Endothelial cell of umbilical vein (primary cell): ENCODE measurements at regions not wholly inside any gene's neighbourhood (a gene's known extent, or its start where the extent isn't known, plus 50 kb on each side); places are given as distances from the start of the nearest gene placed in this dataset.

ENCODE experiments used
- BruUV-seq: library from RNA; stranded (reverse); fragments of 400-500 nt; replicated peaks from 2 replicates; lab custom pipeline; 2021; lab: Mats Ljungman, UMichigan
- CTCF ChIA-PET: fragments of 300-600, 350-600 bp; sonication (Branson Sonifier 250); formaldehyde crosslinking; loops from one replicate; lab custom pipeline; 2021; ENCODE audit warnings: antibody characterized with exemption, inconsistent platforms; lab: Charles Lee
- POLR2A ChIA-PET: fragments of 300-600, 350-600 bp; sonication (Branson Sonifier 250); formaldehyde crosslinking; loops from one replicate; lab custom pipeline; 2021; ENCODE audit warnings: antibody characterized with exemption, inconsistent platforms; lab: Charles Lee
- DNase-seq: peaks from one replicate; pipeline ENCODE4 v3.0.0-alpha.2; 2011; ENCODE audit warnings: low read depth, low spot score
- FAIRE-seq: peaks from 2 replicates; lab custom pipeline; 2011; peaks lifted over from hg19 to GRCh38; lab: Jason Lieb, UNC
- H2AFZ ChIP-seq: 2 replicates; pipeline ENCODE4 v1.6.0; 2012; ENCODE audit warnings: low read depth, low read length, control low read depth, inconsistent platforms
- H3K27ac ChIP-seq: 2 replicates; pipeline ENCODE4 v1.5.1; 2011; ENCODE audit warnings: low read depth, mild to moderate bottlenecking, control low read depth, low read length, moderate library complexity; ENCODE audit not compliant: insufficient read depth
- H3K27me3 ChIP-seq, 2 experiments: 2 replicates each; pipeline versions ENCODE4 v1.6.0 to v1.6.1; 2011; ENCODE audit warnings: low read length in 2 of 2, mixed read lengths in 1 of 2; ENCODE audit not compliant: control insufficient read depth in 2 of 2, insufficient read depth in 2 of 2
- H3K36me3 ChIP-seq, 2 experiments: 2 replicates in 1 of 2; 3 replicates in 1 of 2; pipeline ENCODE4 v1.5.1; 2011; ENCODE audit warnings: low read length in 2 of 2, mild to moderate bottlenecking in 1 of 2, moderate library complexity in 1 of 2; ENCODE audit not compliant: control insufficient read depth in 2 of 2, insufficient read depth in 2 of 2; ENCODE audit errors: extremely low read depth in 1 of 2
- H3K4me1 ChIP-seq: 3 replicates; pipeline ENCODE4 v1.5.1; 2011; ENCODE audit warnings: mild to moderate bottlenecking, low read length; ENCODE audit not compliant: control insufficient read depth, insufficient read depth; ENCODE audit errors: extremely low read depth
- H3K4me2 ChIP-seq: 2 replicates; pipeline ENCODE4 v1.6.1; 2011; ENCODE audit warnings: low read length, control low read depth, mixed read lengths; ENCODE audit not compliant: insufficient read depth
- H3K4me3 ChIP-seq, 3 experiments: fragments of 200-600 bp in 1 of 3; sonication (generic), shearing (Covaris generic) in 1 of 3; replicated peaks in 1 of 3; 2 replicates each; pipeline ENCODE4 v1.5.1; 2011 to 2016; ENCODE audit warnings: control low read depth in 3 of 3, low read length in 3 of 3, mild to moderate bottlenecking in 2 of 3, inconsistent platforms in 1 of 3, low read depth in 1 of 3, moderate library complexity in 1 of 3; ENCODE audit not compliant: insufficient read depth in 1 of 3
- H3K79me2 ChIP-seq: 2 replicates; pipeline ENCODE4 v1.6.0; 2012; ENCODE audit warnings: low read length, inconsistent platforms; ENCODE audit not compliant: control insufficient read depth, insufficient read depth
- H3K9ac ChIP-seq: replicated peaks from 2 replicates; pipeline ENCODE3; 2011; ENCODE audit warnings: low read length, control low read depth; ENCODE audit not compliant: insufficient read depth; ENCODE audit errors: extremely low read depth
- H3K9me1 ChIP-seq: replicated peaks from 3 replicates; pipeline ENCODE4 v1.6.0; 2011; ENCODE audit warnings: mild to moderate bottlenecking, low read length; ENCODE audit not compliant: control insufficient read depth, insufficient read depth; ENCODE audit errors: extremely low read depth
- H3K9me3 ChIP-seq: replicated peaks from 2 replicates; pipeline ENCODE4 v1.5.1; 2012; ENCODE audit warnings: low read length, inconsistent platforms; ENCODE audit not compliant: control insufficient read depth, insufficient read depth
- H4K20me1 ChIP-seq: replicated peaks from 2 replicates; pipeline ENCODE3; 2011; ENCODE audit warnings: mild to moderate bottlenecking, low read length; ENCODE audit not compliant: control insufficient read depth, insufficient read depth; ENCODE audit errors: extremely low read depth
- CTCF ChIP-seq, 2 donors: IDR thresholded peaks; 1 replicate in 1 of 2; 2 replicates in 1 of 2; pipeline ENCODE4 v1.5.1; 2011; ENCODE audit warnings: low read length in 2 of 2, mild to moderate bottlenecking in 2 of 2, moderate library complexity in 2 of 2, control low read depth in 1 of 2, inconsistent platforms in 1 of 2, low read depth in 1 of 2; ENCODE audit not compliant: insufficient read depth in 1 of 2; ENCODE audit errors: extremely low read depth in 1 of 2
- EZH2 ChIP-seq: IDR thresholded peaks from 2 replicates; pipeline ENCODE4 v1.6.1; 2012; ENCODE audit warnings: borderline replicate concordance, low read depth, mild to moderate bottlenecking, moderate library complexity, low read length, inconsistent platforms; ENCODE audit not compliant: severe bottlenecking
- FOS ChIP-seq: IDR thresholded peaks from 2 replicates; pipeline ENCODE4 v1.6.1; 2011; ENCODE audit warnings: mild to moderate bottlenecking, low read length, moderate library complexity, borderline replicate concordance; ENCODE audit not compliant: insufficient read depth
- GATA2 ChIP-seq: IDR thresholded peaks from 2 replicates; pipeline ENCODE4 v1.7.0; 2011; ENCODE audit warnings: low read depth, mild to moderate bottlenecking, moderate library complexity, mixed read lengths, low read length; ENCODE audit not compliant: insufficient read length, insufficient read depth
- JUN ChIP-seq: IDR thresholded peaks from 2 replicates; pipeline ENCODE4 v1.6.1; 2011; ENCODE audit warnings: borderline replicate concordance, low read depth; ENCODE audit not compliant: insufficient read length, insufficient read depth
- MAX ChIP-seq: IDR thresholded peaks from 2 replicates; pipeline ENCODE4 v1.6.1; 2011; ENCODE audit not compliant: insufficient read depth, insufficient read length
- MYC ChIP-seq: IDR thresholded peaks from one replicate; pipeline ENCODE4 v1.6.1; 2011; ENCODE audit warnings: mild to moderate bottlenecking, low read depth, low read length
- POLR2A ChIP-seq: IDR thresholded peaks from 2 replicates; pipeline ENCODE4 v1.6.1; 2012; ENCODE audit warnings: low read depth, mild to moderate bottlenecking, control low read depth, low read length
- POLR2AphosphoS5 ChIP-seq: IDR thresholded peaks from 2 replicates; pipeline ENCODE4 v1.6.1; 2012; ENCODE audit warnings: low read depth, mild to moderate bottlenecking, control low read depth, low read length, moderate library complexity; ENCODE audit not compliant: insufficient read depth
- dilution Hi-C: fragments of 300-500 bp; cut with MboI; formaldehyde crosslinking; loops from one replicate; pipeline ENCODE4 v1.15.0; 2019; ENCODE audit warnings: low sequenced_read_pairs; ENCODE audit not compliant: extremely low pct_ligation_motif_present
- intact Hi-C: fragments of 100-400 bp; cut with micrococcal nuclease; formaldehyde crosslinking; loops from one replicate; pipeline ENCODE4 v1.10.0; 2022

DNA sequence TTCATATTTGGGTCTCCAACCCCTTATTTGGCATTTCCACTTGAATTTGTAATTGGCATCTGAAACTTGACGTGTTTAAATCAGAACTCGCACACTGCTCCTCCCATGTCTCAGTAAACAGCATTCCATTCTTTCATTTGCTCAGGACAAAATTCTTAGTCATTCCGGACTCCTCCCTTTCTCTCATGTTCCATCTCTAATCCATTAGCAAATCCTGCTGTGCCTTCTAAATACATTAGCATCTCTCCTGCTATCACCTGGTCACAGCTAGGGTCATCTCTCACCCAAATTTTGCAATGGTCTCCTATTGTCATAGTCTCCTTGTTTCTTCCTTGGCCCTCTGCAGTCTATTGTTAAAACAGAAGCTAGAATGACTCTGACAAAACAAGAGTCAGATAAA, 119.9 kb upstream of the CADPS start:
- DNase-seq (no peak), FAIRE-seq (no peak)
- dilution Hi-C loops = no loop called here
- POLR2A ChIA-PET = no interaction called here
- CTCF ChIA-PET = no interaction called here
- Histone ChIP-seq H2AFZ (no peak overlapping the region), H3K79me2 (no peaks in the 10 kb centered on the region), H3K9me1 (no peaks in the 10 kb centered on the region), H3K4me3 (no peak overlapping the region), H3K27ac (no peak overlapping the region), H3K9ac (no peak overlapping the region), H3K4me1 (no peaks in the 10 kb centered on the region), H4K20me1 (no peaks in the 10 kb centered on the region), H3K36me3 (no peaks in the 10 kb centered on the region), H3K4me2 (no peak overlapping the region), H3K9me3 (no peaks in the 10 kb centered on the region), H3K27me3 (no peaks in the 10 kb centered on the region)
- no TSS peak for BruUV-seq
- TF ChIP-seq POLR2AphosphoS5 (no peak), POLR2A (no peak), CTCF (IDR thresholded peaks at IDR 0.05; ENCODE audit: extremely low read depth in 1 of 2, insufficient read depth in 1 of 2, low read depth in 1 of 2, low read length in 2 of 2) (no peak), FOS (no peak), MYC (no peak), JUN (no peak), GATA2 (no peak), EZH2 (no peak), MAX (no peak)
- intact Hi-C loops = no loop called here
